ENCODE measurements at regions not wholly inside any gene's neighbourhood (a gene's known extent, or its start where the extent isn't known, plus 50 kb on each side); places are given as distances from the start of the nearest gene placed in this dataset.

GRCh38 chr2:55989405-55989804 is 65.8 kb upstream of the EFEMP1 start:
- TF ChIP-seq EGR1 (IDR thresholded peaks at IDR 0.05) (no peak), CEBPB (IDR thresholded peaks at IDR 0.05) (no peak), NFIC (IDR thresholded peaks at IDR 0.05) (no peak), YY1 (IDR thresholded peaks at IDR 0.05; ENCODE audit: low read depth) (no peak), TAF1 (IDR thresholded peaks at IDR 0.05; ENCODE audit: low read depth) (no peak), ZBTB7A (IDR thresholded peaks at IDR 0.05; ENCODE audit: low read depth) (no peak), FOXM1 (IDR thresholded peaks at IDR 0.05; ENCODE audit: borderline replicate concordance, low read depth) (no peak), RAD21 (IDR thresholded peaks at IDR 0.05; ENCODE audit: low read depth) (no peak), CREB1 (IDR thresholded peaks at IDR 0.05; ENCODE audit: low read depth) (no peak), TEAD4 (IDR thresholded peaks at IDR 0.05) (no peak)
- TF ChIP-seq, protein P1, sequence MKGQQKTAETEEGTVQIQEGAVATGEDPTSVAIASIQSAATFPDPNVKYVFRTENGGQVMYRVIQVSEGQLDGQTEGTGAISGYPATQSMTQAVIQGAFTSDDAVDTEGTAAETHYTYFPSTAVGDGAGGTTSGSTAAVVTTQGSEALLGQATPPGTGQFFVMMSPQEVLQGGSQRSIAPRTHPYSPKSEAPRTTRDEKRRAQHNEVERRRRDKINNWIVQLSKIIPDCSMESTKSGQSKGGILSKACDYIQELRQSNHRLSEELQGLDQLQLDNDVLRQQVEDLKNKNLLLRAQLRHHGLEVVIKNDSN (IDR thresholded peaks at IDR 0.05): no peak
- TF ChIP-seq, protein P2, sequence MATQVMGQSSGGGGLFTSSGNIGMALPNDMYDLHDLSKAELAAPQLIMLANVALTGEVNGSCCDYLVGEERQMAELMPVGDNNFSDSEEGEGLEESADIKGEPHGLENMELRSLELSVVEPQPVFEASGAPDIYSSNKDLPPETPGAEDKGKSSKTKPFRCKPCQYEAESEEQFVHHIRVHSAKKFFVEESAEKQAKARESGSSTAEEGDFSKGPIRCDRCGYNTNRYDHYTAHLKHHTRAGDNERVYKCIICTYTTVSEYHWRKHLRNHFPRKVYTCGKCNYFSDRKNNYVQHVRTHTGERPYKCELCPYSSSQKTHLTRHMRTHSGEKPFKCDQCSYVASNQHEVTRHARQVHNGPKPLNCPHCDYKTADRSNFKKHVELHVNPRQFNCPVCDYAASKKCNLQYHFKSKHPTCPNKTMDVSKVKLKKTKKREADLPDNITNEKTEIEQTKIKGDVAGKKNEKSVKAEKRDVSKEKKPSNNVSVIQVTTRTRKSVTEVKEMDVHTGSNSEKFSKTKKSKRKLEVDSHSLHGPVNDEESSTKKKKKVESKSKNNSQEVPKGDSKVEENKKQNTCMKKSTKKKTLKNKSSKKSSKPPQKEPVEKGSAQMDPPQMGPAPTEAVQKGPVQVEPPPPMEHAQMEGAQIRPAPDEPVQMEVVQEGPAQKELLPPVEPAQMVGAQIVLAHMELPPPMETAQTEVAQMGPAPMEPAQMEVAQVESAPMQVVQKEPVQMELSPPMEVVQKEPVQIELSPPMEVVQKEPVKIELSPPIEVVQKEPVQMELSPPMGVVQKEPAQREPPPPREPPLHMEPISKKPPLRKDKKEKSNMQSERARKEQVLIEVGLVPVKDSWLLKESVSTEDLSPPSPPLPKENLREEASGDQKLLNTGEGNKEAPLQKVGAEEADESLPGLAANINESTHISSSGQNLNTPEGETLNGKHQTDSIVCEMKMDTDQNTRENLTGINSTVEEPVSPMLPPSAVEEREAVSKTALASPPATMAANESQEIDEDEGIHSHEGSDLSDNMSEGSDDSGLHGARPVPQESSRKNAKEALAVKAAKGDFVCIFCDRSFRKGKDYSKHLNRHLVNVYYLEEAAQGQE (IDR thresholded peaks at IDR 0.05; ENCODE audit: low read depth): no peak
- TF ChIP-seq, protein P3, sequence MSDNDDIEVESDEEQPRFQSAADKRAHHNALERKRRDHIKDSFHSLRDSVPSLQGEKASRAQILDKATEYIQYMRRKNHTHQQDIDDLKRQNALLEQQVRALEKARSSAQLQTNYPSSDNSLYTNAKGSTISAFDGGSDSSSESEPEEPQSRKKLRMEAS (IDR thresholded peaks at IDR 0.05): no peak

DNA sequence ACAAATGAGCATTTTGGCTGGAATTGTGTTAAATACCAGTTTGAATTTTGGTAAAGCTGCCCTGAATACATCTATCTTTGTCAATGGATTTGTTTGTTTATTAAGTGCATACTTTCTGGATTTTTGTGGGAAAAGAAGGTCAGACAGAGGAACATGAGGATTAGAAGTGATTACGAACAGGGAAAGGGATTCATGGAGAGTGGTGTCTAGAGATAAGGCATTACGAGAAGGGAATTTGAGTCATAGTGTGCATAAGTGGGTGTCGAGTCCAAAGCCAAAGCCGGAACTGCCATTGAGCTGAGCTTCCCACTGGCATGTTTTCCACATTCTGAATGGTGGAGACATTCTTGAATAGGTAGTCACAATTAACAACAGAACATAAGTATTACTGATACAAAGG is 68.9 kb upstream of the EFEMP1 start:
- TF ChIP-seq ZBTB7A (IDR thresholded peaks at IDR 0.05; ENCODE audit: low read depth): no peak
- TF ChIP-seq, protein P2 (IDR thresholded peaks at IDR 0.05; ENCODE audit: low read depth): no peak
- TF ChIP-seq, protein P1 (IDR thresholded peaks at IDR 0.05): no peak
- TF ChIP-seq CREB1 (IDR thresholded peaks at IDR 0.05; ENCODE audit: low read depth): no peak
- no peak for TF ChIP-seq TAF1 (IDR thresholded peaks at IDR 0.05; ENCODE audit: low read depth)
- no peak for TF ChIP-seq RAD21 (IDR thresholded peaks at IDR 0.05; ENCODE audit: low read depth)
- no peak for TF ChIP-seq CEBPB (IDR thresholded peaks at IDR 0.05)

DNA sequence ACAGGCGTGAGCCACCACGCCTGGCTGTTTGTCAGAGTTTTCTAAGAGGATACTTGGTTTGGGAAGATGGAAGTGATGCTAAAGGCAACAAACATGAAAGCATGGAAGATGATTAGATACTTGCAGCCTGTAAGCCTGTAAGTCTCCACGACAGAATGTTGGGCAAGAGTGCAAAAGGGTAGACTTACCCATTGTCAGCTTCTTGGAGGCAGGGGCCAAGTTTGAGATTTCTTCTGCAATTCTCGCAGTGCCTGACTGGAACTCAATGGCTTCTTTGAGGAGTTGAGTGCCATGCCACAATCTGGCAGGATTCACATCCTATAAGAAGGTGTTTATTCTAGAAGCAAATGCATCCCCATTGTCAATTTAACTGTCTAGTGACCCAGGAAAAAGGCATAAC is 70.1 kb upstream of the EFEMP1 start:
- TF ChIP-seq TEAD4 (IDR thresholded peaks at IDR 0.05): no peak
- no peak for TF ChIP-seq ZBTB7A (IDR thresholded peaks at IDR 0.05; ENCODE audit: low read depth)
- no peak for TF ChIP-seq CREB1 (IDR thresholded peaks at IDR 0.05; ENCODE audit: low read depth)
- no peak for TF ChIP-seq YY1 (IDR thresholded peaks at IDR 0.05; ENCODE audit: low read depth)
- TF ChIP-seq, protein P3 (IDR thresholded peaks at IDR 0.05): no peak
- TF ChIP-seq RAD21 (IDR thresholded peaks at IDR 0.05; ENCODE audit: low read depth): no peak
- no peak for TF ChIP-seq FOXM1 (IDR thresholded peaks at IDR 0.05; ENCODE audit: borderline replicate concordance, low read depth)
- TF ChIP-seq NFIC (IDR thresholded peaks at IDR 0.05): no peak
- TF ChIP-seq, protein P1 (IDR thresholded peaks at IDR 0.05): no peak
- TF ChIP-seq EGR1 (IDR thresholded peaks at IDR 0.05): no peak
- no peak for TF ChIP-seq EP300 (IDR thresholded peaks at IDR 0.05; ENCODE audit: borderline replicate concordance)
- TF ChIP-seq, protein P2 (IDR thresholded peaks at IDR 0.05; ENCODE audit: low read depth): no peak

DNA sequence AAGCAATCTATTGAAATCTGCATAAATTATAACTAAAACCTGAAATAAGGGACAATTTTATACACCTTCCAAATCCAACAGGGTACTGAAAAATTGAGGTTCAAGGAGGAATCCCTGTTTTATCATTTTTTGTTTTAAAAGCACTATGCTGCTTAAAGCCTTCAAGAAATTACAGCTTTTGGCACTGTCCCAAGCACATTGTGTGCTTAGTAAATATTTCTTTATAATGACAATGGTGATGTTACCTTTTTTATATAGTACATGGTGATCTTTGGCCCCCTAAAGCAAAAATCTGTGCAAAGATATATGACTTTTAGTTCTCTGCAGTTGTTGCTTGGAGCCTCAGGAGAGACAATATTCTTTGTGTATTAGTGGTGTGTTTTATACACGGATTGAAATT is 71.6 kb upstream of the EFEMP1 start:
- TF ChIP-seq, protein P1 (IDR thresholded peaks at IDR 0.05): no peak
- no peak for TF ChIP-seq TAF1 (IDR thresholded peaks at IDR 0.05; ENCODE audit: low read depth)
